ENCODE measurements at regions not wholly inside any gene's neighbourhood (a gene's known extent, or its start where the extent isn't known, plus 50 kb on each side); places are given as distances from the start of the nearest gene placed in this dataset.

DNA sequence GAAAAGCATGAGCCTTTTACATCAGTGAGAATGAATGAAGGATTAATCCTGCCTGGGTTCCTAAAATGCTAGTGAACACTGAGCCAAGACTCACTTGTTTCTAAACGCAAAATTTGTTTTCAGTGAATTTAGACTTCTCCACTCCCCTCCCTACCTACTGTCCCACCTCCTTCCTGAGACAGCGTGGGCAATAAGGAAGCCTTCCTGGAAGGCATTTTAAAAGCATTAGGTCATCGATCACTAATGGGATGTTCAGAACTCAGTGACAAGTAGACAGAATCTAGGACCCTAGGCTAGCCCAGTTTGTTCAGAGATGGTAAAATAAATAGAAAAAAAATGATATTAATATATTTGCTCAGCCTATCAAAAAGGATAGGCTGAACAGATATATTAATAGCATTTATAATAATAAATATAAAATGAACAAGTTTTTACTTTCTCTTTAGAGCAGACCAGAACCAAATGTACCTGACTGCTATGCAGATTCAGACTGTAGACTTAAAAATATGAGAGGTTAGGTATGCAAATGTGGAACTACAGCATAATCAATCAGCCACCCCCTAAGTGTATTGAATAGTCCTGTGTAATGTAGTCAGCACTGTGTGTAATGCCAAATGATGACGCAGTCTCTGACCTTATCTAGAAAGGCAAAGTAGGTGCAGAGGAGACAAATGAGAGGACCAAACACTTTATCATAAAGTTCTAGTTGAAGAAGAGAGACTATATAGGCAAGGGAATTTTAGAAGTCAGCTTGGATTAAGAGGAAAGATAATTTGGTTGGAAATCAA is 331.1 kb downstream of the GPAT3 start (continued):
- TF ChIP-seq, protein P1, sequence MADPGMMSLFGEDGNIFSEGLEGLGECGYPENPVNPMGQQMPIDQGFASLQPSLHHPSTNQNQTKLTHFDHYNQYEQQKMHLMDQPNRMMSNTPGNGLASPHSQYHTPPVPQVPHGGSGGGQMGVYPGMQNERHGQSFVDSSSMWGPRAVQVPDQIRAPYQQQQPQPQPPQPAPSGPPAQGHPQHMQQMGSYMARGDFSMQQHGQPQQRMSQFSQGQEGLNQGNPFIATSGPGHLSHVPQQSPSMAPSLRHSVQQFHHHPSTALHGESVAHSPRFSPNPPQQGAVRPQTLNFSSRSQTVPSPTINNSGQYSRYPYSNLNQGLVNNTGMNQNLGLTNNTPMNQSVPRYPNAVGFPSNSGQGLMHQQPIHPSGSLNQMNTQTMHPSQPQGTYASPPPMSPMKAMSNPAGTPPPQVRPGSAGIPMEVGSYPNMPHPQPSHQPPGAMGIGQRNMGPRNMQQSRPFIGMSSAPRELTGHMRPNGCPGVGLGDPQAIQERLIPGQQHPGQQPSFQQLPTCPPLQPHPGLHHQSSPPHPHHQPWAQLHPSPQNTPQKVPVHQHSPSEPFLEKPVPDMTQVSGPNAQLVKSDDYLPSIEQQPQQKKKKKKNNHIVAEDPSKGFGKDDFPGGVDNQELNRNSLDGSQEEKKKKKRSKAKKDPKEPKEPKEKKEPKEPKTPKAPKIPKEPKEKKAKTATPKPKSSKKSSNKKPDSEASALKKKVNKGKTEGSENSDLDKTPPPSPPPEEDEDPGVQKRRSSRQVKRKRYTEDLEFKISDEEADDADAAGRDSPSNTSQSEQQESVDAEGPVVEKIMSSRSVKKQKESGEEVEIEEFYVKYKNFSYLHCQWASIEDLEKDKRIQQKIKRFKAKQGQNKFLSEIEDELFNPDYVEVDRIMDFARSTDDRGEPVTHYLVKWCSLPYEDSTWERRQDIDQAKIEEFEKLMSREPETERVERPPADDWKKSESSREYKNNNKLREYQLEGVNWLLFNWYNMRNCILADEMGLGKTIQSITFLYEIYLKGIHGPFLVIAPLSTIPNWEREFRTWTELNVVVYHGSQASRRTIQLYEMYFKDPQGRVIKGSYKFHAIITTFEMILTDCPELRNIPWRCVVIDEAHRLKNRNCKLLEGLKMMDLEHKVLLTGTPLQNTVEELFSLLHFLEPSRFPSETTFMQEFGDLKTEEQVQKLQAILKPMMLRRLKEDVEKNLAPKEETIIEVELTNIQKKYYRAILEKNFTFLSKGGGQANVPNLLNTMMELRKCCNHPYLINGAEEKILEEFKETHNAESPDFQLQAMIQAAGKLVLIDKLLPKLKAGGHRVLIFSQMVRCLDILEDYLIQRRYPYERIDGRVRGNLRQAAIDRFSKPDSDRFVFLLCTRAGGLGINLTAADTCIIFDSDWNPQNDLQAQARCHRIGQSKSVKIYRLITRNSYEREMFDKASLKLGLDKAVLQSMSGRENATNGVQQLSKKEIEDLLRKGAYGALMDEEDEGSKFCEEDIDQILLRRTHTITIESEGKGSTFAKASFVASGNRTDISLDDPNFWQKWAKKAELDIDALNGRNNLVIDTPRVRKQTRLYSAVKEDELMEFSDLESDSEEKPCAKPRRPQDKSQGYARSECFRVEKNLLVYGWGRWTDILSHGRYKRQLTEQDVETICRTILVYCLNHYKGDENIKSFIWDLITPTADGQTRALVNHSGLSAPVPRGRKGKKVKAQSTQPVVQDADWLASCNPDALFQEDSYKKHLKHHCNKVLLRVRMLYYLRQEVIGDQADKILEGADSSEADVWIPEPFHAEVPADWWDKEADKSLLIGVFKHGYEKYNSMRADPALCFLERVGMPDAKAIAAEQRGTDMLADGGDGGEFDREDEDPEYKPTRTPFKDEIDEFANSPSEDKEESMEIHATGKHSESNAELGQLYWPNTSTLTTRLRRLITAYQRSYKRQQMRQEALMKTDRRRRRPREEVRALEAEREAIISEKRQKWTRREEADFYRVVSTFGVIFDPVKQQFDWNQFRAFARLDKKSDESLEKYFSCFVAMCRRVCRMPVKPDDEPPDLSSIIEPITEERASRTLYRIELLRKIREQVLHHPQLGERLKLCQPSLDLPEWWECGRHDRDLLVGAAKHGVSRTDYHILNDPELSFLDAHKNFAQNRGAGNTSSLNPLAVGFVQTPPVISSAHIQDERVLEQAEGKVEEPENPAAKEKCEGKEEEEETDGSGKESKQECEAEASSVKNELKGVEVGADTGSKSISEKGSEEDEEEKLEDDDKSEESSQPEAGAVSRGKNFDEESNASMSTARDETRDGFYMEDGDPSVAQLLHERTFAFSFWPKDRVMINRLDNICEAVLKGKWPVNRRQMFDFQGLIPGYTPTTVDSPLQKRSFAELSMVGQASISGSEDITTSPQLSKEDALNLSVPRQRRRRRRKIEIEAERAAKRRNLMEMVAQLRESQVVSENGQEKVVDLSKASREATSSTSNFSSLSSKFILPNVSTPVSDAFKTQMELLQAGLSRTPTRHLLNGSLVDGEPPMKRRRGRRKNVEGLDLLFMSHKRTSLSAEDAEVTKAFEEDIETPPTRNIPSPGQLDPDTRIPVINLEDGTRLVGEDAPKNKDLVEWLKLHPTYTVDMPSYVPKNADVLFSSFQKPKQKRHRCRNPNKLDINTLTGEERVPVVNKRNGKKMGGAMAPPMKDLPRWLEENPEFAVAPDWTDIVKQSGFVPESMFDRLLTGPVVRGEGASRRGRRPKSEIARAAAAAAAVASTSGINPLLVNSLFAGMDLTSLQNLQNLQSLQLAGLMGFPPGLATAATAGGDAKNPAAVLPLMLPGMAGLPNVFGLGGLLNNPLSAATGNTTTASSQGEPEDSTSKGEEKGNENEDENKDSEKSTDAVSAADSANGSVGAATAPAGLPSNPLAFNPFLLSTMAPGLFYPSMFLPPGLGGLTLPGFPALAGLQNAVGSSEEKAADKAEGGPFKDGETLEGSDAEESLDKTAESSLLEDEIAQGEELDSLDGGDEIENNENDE (IDR thresholded peaks at IDR 0.05; ENCODE audit: low read depth, low read length): no peak
- TF ChIP-seq, protein P2, sequence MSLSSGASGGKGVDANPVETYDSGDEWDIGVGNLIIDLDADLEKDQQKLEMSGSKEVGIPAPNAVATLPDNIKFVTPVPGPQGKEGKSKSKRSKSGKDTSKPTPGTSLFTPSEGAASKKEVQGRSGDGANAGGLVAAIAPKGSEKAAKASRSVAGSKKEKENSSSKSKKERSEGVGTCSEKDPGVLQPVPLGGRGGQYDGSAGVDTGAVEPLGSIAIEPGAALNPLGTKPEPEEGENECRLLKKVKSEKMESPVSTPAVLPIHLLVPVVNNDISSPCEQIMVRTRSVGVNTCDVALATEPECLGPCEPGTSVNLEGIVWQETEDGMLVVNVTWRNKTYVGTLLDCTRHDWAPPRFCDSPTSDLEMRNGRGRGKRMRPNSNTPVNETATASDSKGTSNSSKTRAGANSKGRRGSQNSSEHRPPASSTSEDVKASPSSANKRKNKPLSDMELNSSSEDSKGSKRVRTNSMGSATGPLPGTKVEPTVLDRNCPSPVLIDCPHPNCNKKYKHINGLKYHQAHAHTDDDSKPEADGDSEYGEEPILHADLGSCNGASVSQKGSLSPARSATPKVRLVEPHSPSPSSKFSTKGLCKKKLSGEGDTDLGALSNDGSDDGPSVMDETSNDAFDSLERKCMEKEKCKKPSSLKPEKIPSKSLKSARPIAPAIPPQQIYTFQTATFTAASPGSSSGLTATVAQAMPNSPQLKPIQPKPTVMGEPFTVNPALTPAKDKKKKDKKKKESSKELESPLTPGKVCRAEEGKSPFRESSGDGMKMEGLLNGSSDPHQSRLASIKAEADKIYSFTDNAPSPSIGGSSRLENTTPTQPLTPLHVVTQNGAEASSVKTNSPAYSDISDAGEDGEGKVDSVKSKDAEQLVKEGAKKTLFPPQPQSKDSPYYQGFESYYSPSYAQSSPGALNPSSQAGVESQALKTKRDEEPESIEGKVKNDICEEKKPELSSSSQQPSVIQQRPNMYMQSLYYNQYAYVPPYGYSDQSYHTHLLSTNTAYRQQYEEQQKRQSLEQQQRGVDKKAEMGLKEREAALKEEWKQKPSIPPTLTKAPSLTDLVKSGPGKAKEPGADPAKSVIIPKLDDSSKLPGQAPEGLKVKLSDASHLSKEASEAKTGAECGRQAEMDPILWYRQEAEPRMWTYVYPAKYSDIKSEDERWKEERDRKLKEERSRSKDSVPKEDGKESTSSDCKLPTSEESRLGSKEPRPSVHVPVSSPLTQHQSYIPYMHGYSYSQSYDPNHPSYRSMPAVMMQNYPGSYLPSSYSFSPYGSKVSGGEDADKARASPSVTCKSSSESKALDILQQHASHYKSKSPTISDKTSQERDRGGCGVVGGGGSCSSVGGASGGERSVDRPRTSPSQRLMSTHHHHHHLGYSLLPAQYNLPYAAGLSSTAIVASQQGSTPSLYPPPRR (CRISPR knock-in tag; IDR thresholded peaks at IDR 0.05; ENCODE audit: borderline replicate concordance): no peak
- no peak for TF ChIP-seq ZNF778 (CRISPR knock-in tag; IDR thresholded peaks at IDR 0.05)

Measured in K562 (cell line).